ENCODE measurements at regions not wholly inside any gene's neighbourhood (a gene's known extent, or its start where the extent isn't known, plus 50 kb on each side); places are given as distances from the start of the nearest gene placed in this dataset.

DNA sequence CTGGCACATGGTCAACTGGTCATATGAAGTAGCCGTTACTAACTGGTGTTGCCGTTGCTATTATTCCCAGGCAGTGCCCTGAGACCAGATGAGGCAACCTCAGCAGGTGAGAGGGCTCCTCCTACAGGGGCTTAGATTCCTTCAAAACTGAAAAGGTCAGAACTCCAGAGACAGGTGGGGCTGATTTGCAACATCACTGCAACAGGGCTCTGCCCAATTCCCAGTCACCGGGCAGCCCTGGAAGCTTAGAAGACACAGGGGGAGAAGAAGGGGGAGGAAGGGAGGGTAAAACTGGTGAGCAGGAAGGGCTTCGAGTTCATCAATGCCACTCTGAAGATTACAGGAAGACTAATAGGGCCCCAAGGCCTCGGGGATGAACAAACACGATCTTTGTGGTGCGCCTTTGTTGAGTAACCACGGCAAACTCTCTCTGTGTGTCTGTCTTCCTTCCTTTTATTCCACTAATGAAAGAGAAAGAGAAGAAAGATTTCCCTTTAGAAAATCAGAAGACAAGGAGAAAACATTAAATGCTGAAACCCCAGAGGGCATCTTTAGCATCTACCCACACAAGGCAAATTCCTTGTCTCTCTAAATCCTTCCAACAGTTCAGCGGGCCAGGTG lies 749.1 kb upstream of the TBX3 start:
- DNase-seq (ENCODE audit: low read depth in 1 of 2, low spot score in 1 of 2): no peak
- H3K36me3 ChIP-seq: no peaks in the 10 kb centered on the region
- TF ChIP-seq, protein P1, sequence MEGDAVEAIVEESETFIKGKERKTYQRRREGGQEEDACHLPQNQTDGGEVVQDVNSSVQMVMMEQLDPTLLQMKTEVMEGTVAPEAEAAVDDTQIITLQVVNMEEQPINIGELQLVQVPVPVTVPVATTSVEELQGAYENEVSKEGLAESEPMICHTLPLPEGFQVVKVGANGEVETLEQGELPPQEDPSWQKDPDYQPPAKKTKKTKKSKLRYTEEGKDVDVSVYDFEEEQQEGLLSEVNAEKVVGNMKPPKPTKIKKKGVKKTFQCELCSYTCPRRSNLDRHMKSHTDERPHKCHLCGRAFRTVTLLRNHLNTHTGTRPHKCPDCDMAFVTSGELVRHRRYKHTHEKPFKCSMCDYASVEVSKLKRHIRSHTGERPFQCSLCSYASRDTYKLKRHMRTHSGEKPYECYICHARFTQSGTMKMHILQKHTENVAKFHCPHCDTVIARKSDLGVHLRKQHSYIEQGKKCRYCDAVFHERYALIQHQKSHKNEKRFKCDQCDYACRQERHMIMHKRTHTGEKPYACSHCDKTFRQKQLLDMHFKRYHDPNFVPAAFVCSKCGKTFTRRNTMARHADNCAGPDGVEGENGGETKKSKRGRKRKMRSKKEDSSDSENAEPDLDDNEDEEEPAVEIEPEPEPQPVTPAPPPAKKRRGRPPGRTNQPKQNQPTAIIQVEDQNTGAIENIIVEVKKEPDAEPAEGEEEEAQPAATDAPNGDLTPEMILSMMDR (IDR thresholded peaks at IDR 0.05; ENCODE audit: low read depth, low read length): no peak
- peaks cover 6% of the 10 kb centered on the region for H3K4me1 ChIP-seq (ENCODE audit: low read depth)
- no peaks in the 10 kb centered on the region for H3K9me3 ChIP-seq (ENCODE audit: low read depth)
- H3K27me3 ChIP-seq: no peaks in the 10 kb centered on the region
- H3K4me3 ChIP-seq: no peak overlapping the region
- H3K27ac ChIP-seq: no peak overlapping the region

DNA sequence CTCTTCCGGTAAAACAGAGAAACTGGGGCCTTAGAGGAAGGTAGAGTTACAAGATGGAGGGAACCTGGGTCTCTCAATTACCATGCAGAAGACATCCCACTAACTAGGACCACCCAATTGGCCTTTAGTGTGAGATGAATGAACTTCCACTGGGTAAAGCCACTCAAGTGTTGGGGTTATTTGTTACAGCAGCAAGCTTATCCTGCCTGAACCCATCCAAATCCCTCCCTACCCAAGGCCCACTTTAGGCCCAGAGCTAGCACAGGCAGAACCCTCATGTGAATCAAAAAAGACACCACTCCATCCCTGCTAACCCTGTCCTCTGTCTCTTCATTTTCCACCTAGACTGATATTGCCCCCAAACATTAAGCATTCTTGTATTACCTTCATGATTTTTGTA lies 746.7 kb upstream of the TBX3 start:
- TF ChIP-seq, protein P1 (IDR thresholded peaks at IDR 0.05; ENCODE audit: low read depth, low read length): no peak
- DNase-seq (ENCODE audit: low read depth in 1 of 2, low spot score in 1 of 2): no peak
- no peaks in the 10 kb centered on the region for H3K36me3 ChIP-seq
- no peaks in the 10 kb centered on the region for H3K4me1 ChIP-seq (ENCODE audit: low read depth)
- no peak overlapping the region for H3K27ac ChIP-seq
- no peaks in the 10 kb centered on the region for H3K9me3 ChIP-seq (ENCODE audit: low read depth)
- H3K4me3 ChIP-seq: no peak overlapping the region
- no peaks in the 10 kb centered on the region for H3K27me3 ChIP-seq

DNA sequence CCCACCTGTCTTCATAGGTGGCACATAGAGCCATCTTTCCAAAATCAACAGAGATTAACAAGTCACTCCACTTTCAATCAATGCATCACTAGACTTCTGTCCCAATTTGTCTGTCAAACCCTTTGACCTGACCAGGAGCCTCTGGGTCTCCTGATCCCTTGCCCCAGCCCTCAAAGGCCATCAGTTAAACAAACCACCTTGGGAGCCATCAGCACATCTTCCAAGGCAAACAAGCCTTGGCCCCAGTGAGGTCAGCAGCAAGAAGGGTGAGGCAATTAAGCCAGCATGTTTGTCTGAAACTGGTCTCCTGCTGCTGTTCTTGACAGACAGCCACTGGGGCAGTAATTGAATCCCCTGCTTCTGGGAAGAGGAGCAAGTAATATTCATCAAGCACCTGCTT lies 742.8 kb upstream of the TBX3 start:
- TF ChIP-seq, protein P1 (IDR thresholded peaks at IDR 0.05; ENCODE audit: low read depth, low read length): no peak
- DNase-seq (ENCODE audit: low read depth in 1 of 2, low spot score in 1 of 2): no peak
- H3K27me3 ChIP-seq: no peaks in the 10 kb centered on the region
- peaks cover 23% of the 10 kb centered on the region for H3K4me1 ChIP-seq (ENCODE audit: low read depth)
- H3K36me3 ChIP-seq: no peaks in the 10 kb centered on the region
- H3K4me3 ChIP-seq: no peak overlapping the region
- no peak overlapping the region for H3K27ac ChIP-seq
- H3K9me3 ChIP-seq (ENCODE audit: low read depth): no peaks in the 10 kb centered on the region

DNA sequence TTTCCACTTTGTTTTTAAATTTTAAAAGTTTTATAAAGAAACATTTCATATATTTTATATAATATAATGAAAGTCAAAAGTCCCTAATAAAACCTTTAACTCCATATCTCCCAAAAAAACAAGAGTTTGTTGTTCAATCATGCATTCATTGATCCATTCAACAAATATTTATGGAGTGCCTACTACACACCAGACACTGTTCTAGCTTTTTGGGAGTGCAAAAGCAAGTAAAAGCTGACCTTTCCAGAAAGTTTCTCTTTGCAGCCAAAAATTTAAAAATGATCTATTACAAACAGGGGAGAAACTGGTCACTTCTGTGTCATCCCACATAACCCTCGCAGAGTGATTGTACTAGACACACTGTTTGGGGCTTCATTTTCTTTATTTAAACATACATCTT lies 740.0 kb upstream of the TBX3 start:
- Histone ChIP-seq H3K27me3 (no peaks in the 10 kb centered on the region), H3K36me3 (no peaks in the 10 kb centered on the region), H3K9me3 (ENCODE audit: low read depth) (no peaks in the 10 kb centered on the region), H3K4me1 (ENCODE audit: low read depth) (peaks cover 23% of the 10 kb centered on the region), H3K27ac (no peak overlapping the region), H3K4me3 (no peak overlapping the region)
- no peak for DNase-seq (ENCODE audit: low read depth in 1 of 2, low spot score in 1 of 2)
- TF ChIP-seq, protein P1 (IDR thresholded peaks at IDR 0.05; ENCODE audit: low read depth, low read length): no peak

DNA sequence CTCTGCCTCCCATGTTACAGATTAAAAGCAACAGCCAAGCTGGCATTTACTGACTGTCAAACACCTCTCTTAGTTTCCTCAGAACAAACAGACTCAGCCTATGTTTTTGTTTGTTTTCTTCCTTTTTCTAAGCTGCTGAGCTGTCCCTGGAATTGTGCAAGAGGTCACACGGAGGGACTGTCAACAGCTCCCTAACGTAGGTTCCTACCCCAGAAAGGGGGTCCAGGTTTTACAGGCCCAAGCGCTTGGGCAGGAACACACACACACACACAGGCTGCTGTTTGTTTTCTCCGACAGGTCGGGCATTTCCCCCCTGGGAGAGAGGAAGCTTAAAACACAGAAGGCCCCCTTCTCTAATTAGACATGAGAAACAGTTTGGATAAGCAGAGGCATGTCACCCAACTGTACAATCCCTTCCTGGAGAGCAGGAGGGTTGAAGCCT lies 739.6 kb upstream of the TBX3 start:
- H3K27ac ChIP-seq: no peak overlapping the region
- no peak overlapping the region for H3K4me3 ChIP-seq
- no peaks in the 10 kb centered on the region for H3K9me3 ChIP-seq (ENCODE audit: low read depth)
- TF ChIP-seq, protein P1 (IDR thresholded peaks at IDR 0.05; ENCODE audit: low read depth, low read length): no peak
- H3K36me3 ChIP-seq: no peaks in the 10 kb centered on the region
- peaks cover 26% of the 10 kb centered on the region for H3K4me1 ChIP-seq (ENCODE audit: low read depth)
- H3K27me3 ChIP-seq: no peaks in the 10 kb centered on the region
- no peak for DNase-seq (ENCODE audit: low read depth in 1 of 2, low spot score in 1 of 2)
